HG03025 (cell line): ENCODE measurements at regions not wholly inside any gene's neighbourhood (a gene's known extent, or its start where the extent isn't known, plus 50 kb on each side); places are given as distances from the start of the nearest gene placed in this dataset.
"Not testable (repeated sequence)": the region's sequence is repeated elsewhere in the genome, so short reads cannot be mapped to it uniquely, and the experiment has no call there.

ENCODE experiments used
- ATAC-seq: cut with Tn5 transposase; IDR thresholded peaks from one replicate; pipeline ENCODE4 v1.9.1; 2021; ENCODE audit warnings: mild to moderate bottlenecking, moderate library complexity; ENCODE audit not compliant: unreplicated experiment, low FRiP score

GRCh38 chr14:37834275-37834674 is 238.8 kb downstream of the TTC6 start:
- no peak for ATAC-seq

- not testable (repeated sequence) for ATAC-seq
Measured at GRCh38 chr14:37838778-37839177, 243.3 kb downstream of the TTC6 start.

- not testable (repeated sequence) for ATAC-seq
Measured at GRCh38 chr14:37841039-37841438, 245.6 kb downstream of the TTC6 start.

- ATAC-seq = no peak
Measured at GRCh38 chr14:37842106-37842505, 246.7 kb downstream of the TTC6 start.

GRCh38 chr14:37843954-37844607 is 248.7 kb downstream of the TTC6 start:
- no peak for ATAC-seq

- no peak for ATAC-seq
Measured at GRCh38 chr14:37844614-37845013, 249.2 kb downstream of the TTC6 start.

GRCh38 chr14:37848985-37849621 is 253.7 kb downstream of the TTC6 start:
- no peak for ATAC-seq

GRCh38 chr14:37851054-37851453 is 255.6 kb downstream of the TTC6 start:
- ATAC-seq = no peak

- ATAC-seq = no peak
Measured at GRCh38 chr14:37855871-37856270, 260.4 kb downstream of the TTC6 start.

GRCh38 chr14:37857774-37858266 is 262.4 kb downstream of the TTC6 start:
- no peak for ATAC-seq

- no peak for ATAC-seq
Measured at GRCh38 chr14:37858733-37859132, 263.3 kb downstream of the TTC6 start.

GRCh38 chr14:37859177-37859576 is 263.7 kb downstream of the TTC6 start:
- ATAC-seq = no peak

GRCh38 chr14:37862263-37862662 is 266.8 kb downstream of the TTC6 start:
- no peak for ATAC-seq

GRCh38 chr14:37864128-37864527 is 268.7 kb downstream of the TTC6 start:
- no peak for ATAC-seq

GRCh38 chr14:37864861-37865718 is 269.7 kb downstream of the TTC6 start:
- no peak for ATAC-seq

- ATAC-seq = no peak
Measured at GRCh38 chr14:37865719-37866549, 270.5 kb downstream of the TTC6 start.

GRCh38 chr14:37869633-37870032 is 274.2 kb downstream of the TTC6 start:
- no peak for ATAC-seq

- ATAC-seq = no peak
Measured at GRCh38 chr14:37870170-37870569, 274.7 kb downstream of the TTC6 start.

GRCh38 chr14:37870632-37871346 is 275.4 kb downstream of the TTC6 start:
- ATAC-seq = no peak

GRCh38 chr14:37874065-37874428 is 278.6 kb downstream of the TTC6 start:
- ATAC-seq = not testable (repeated sequence)
